SH-SY5Y (cell line): ENCODE measurements at regions not wholly inside any gene's neighbourhood (a gene's known extent, or its start where the extent isn't known, plus 50 kb on each side); places are given as distances from the start of the nearest gene placed in this dataset.

Source experiments
- GATA2 ChIP-seq: IDR thresholded peaks from 2 replicates; pipeline ENCODE4 v1.6.1; 2011; ENCODE audit warnings: mild to moderate bottlenecking, low read depth, low read length
- GATA3 ChIP-seq: IDR thresholded peaks from 2 replicates; pipeline ENCODE4 v1.6.1; 2011; ENCODE audit warnings: low read depth, mild to moderate bottlenecking, low read length, moderate library complexity

DNA sequence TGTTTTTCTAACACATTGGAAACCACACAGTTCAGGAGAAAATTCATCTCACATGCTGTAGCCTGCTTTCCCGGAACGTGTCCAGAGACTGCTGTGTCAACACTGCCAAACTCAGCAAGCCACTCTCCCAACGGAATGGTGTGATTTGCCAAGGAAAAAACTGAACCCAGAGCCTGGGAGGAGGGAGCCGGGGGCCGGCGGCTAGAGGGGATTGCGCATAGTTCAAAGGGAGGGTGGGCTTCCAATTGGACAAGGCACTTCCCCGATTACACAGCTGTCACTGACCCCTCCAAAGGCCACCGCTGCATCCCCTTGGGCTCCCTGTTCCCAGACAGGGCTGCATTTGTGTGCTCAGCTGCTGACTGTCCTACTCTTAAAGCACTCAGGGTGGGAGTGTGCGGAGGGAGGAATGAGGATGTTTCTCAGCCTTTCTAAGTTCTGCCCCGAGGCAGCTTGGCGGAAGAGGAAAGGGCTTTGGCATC lies 256.2 kb downstream of the ZNF621 start:
- no peak for TF ChIP-seq GATA2
- TF ChIP-seq GATA3 = no peak
